Tibial artery (tissue), 4 donors: ENCODE measurements at regions not wholly inside any gene's neighbourhood (a gene's known extent, or its start where the extent isn't known, plus 50 kb on each side); places are given as distances from the start of the nearest gene placed in this dataset.

Experiments used
- DNase-seq, 2 donors: peaks; one replicate each; pipeline ENCODE4 v3.0.0-alpha.2; 2019
- H3K27ac ChIP-seq, 2 donors: fragments of 200-600 bp; sonication (generic) in 1 of 2; 1 replicate in 1 of 2; 2 replicates in 1 of 2; pipeline ENCODE4 v1.5.1; 2018 to 2019; ENCODE audit warnings: mild to moderate bottlenecking in 1 of 2
- H3K27me3 ChIP-seq, 2 donors: fragments of 200-600 bp; sonication (generic) in 1 of 2; one replicate each; pipeline versions ENCODE4 v1.5.1 to v1.6.0; 2016 to 2019
- H3K36me3 ChIP-seq, 3 donors: fragments of 200-600 bp; sonication (generic) in 2 of 3; one replicate each; pipeline ENCODE4 v1.5.1; 2016 to 2019; ENCODE audit warnings: mild to moderate bottlenecking in 2 of 3
- H3K4me1 ChIP-seq, 4 donors: fragments of 200-600 bp; sonication (generic) in 2 of 4; 1 replicate in 3 of 4; 2 replicates in 1 of 4; pipeline ENCODE4 v1.5.1; 2016 to 2019
- H3K4me3 ChIP-seq, 2 donors: fragments of 200-600 bp; sonication (generic) in 1 of 2; 1 replicate in 1 of 2; 2 replicates in 1 of 2; pipeline ENCODE4 v1.5.1; 2018 to 2019; ENCODE audit warnings: mild to moderate bottlenecking in 2 of 2
- H3K9me3 ChIP-seq, 3 donors: fragments of 200-600 bp; sonication (generic) in 1 of 3; one replicate each; pipeline ENCODE4 v1.5.1; 2016 to 2019
- intact Hi-C: fragments of 100-400 bp; cut with DNase I; formaldehyde crosslinking; loops from one replicate; pipeline ENCODE4 v1.15.0; 2023; ENCODE audit warnings: low total_unique reads
- TF ChIP-seq, protein P1 (sequence below), 2 experiments: fragments of 200-600 bp in 1 of 2; fragments of 450-650 bp in 1 of 2; IDR thresholded peaks; one replicate each; pipeline ENCODE4 v1.5.1; 2017 to 2019; ENCODE audit warnings: antibody characterized with exemption in 2 of 2, mild to moderate bottlenecking in 1 of 2, moderate library complexity in 1 of 2

DNA sequence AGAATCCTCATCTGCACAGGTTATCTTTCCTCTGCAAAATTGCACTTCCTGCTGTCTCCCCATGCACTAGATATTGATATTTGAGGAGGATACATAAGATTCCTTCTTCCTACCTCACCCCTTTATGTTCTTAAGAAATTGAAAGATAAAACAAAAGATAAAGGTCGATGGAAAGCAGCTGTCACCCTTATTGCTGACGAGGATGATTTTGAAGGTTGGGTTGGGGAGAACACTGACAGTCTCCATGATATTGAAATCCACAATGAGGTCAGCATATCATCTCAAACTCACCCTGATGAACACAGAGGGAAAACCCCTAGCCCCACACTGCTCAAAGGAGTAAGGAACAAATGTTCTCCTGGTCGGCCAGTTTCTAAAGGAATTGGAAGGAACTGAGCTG lies 110.6 kb upstream of the FUT9 start:
- Histone ChIP-seq H3K27me3 (no peaks in the 10 kb centered on the region), H3K9me3 (no peaks in the 10 kb centered on the region), H3K4me3 (no peak overlapping the region), H3K27ac (no peak overlapping the region), H3K36me3 (no peaks in the 10 kb centered on the region), H3K4me1 (no peaks in the 10 kb centered on the region)
- TF ChIP-seq, protein P1, sequence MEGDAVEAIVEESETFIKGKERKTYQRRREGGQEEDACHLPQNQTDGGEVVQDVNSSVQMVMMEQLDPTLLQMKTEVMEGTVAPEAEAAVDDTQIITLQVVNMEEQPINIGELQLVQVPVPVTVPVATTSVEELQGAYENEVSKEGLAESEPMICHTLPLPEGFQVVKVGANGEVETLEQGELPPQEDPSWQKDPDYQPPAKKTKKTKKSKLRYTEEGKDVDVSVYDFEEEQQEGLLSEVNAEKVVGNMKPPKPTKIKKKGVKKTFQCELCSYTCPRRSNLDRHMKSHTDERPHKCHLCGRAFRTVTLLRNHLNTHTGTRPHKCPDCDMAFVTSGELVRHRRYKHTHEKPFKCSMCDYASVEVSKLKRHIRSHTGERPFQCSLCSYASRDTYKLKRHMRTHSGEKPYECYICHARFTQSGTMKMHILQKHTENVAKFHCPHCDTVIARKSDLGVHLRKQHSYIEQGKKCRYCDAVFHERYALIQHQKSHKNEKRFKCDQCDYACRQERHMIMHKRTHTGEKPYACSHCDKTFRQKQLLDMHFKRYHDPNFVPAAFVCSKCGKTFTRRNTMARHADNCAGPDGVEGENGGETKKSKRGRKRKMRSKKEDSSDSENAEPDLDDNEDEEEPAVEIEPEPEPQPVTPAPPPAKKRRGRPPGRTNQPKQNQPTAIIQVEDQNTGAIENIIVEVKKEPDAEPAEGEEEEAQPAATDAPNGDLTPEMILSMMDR (IDR thresholded peaks at IDR 0.05) = no peak
- intact Hi-C loops = no loop called here
- DNase-seq = no peak

DNA sequence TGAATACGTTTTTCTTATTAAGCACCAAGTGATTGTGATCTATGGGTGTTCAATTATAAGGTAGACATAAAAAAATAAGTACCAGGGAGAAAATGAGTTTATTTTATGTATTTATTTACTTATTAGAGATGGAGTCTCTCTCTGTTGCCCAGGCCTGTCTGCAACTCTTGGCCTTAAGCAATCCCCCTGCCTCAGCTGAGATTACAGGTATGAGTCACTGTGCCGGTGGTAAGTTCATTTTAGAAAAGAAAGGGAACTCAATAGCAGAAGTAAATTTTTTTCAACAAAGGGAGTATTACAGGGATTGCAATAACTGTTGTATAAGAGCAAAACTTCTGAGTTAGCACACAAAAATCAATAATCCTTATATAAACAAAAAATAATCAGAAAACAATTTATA lies 98.7 kb upstream of the FUT9 start:
- intact Hi-C loops = no loop called here
- H3K36me3 ChIP-seq = no peaks in the 10 kb centered on the region
- H3K4me3 ChIP-seq = no peak overlapping the region

DNA sequence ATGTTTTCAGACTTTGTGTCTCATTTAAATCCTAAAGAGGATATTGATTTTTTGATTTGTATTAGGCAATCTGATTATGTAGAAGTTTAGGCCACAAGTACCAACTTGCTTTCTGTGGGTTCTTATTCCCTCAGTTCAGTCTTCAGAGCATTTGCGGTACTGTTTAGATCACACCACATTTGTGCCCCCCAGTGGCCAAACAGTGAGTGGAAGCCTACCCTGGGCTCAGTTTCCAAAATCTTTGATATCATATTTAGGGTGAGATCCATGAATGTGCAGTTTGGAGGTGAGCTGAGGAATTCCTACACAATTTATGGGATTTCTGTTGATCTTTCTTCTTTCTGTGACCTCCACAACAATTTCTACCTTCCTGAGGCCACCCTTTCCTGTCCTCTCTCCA lies 92.3 kb upstream of the FUT9 start:
- Histone ChIP-seq H3K36me3 (no peaks in the 10 kb centered on the region), H3K9me3 (no peaks in the 10 kb centered on the region), H3K4me1 (no peaks in the 10 kb centered on the region), H3K27ac (no peak overlapping the region), H3K4me3 (no peak overlapping the region), H3K27me3 (no peaks in the 10 kb centered on the region)
- intact Hi-C loops = no loop called here
- TF ChIP-seq, protein P1 (IDR thresholded peaks at IDR 0.05) = no peak
- DNase-seq = no peak

More for the DNA sequence above, 98.7 kb upstream of the FUT9 start:
- H3K27me3 ChIP-seq = no peaks in the 10 kb centered on the region
- no peaks in the 10 kb centered on the region for H3K4me1 ChIP-seq
- no peaks in the 10 kb centered on the region for H3K9me3 ChIP-seq
- TF ChIP-seq, protein P1 (IDR thresholded peaks at IDR 0.05) = no peak
- H3K27ac ChIP-seq = no peak overlapping the region
- no peak for DNase-seq

DNA sequence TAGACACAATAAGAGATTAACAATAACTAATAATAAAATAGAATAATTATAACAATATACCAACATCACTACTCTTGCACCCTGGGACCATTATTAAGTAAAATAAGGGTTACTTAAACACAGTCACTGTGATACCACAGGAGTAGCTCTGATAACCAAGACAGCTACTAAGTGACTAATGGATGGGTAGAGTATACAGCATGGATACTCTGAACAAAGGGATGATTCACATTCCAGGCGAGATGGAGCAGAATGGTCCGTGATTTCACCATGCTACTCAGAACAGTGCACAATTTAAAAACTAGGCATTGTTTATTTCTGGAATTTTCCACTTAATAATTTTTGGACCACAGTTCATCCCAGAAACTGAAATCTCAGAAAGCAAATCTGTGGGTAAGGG lies 80.0 kb upstream of the FUT9 start:
- H3K36me3 ChIP-seq = no peaks in the 10 kb centered on the region
- H3K27me3 ChIP-seq = no peaks in the 10 kb centered on the region
- H3K27ac ChIP-seq = no peak overlapping the region
- intact Hi-C loops = no loop called here
- no peaks in the 10 kb centered on the region for H3K9me3 ChIP-seq
- no peak for DNase-seq
- TF ChIP-seq, protein P1 (IDR thresholded peaks at IDR 0.05) = no peak
- H3K4me1 ChIP-seq = no peaks in the 10 kb centered on the region
- H3K4me3 ChIP-seq = no peak overlapping the region

DNA sequence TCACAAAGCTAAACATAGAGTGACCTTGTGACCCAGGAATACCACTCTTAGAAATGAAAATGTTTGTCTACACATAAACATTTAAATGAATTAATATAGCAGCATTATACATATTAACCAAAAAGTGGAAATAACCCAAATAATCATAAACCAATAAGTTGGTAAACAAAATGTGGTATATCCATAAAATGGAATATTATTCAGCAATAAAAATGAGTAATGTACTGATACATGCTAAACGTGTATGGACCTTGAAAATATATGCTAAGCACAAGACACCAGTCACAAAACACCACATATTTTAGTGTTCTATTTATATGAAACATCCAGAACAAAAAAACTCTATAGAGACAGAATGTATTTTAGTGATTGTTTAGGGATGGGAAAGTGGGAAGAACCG lies 68.9 kb upstream of the FUT9 start:
- Histone ChIP-seq H3K4me1 (no peaks in the 10 kb centered on the region), H3K27me3 (no peaks in the 10 kb centered on the region), H3K36me3 (no peaks in the 10 kb centered on the region), H3K9me3 (no peaks in the 10 kb centered on the region), H3K27ac (no peak overlapping the region), H3K4me3 (no peak overlapping the region)
- no peak for DNase-seq
- intact Hi-C loops = no loop called here
- TF ChIP-seq, protein P1 (IDR thresholded peaks at IDR 0.05) = no peak

- intact Hi-C loops = no loop called here
- no peaks in the 10 kb centered on the region for H3K36me3 ChIP-seq
- TF ChIP-seq, protein P1 (IDR thresholded peaks at IDR 0.05) = no peak
- H3K27ac ChIP-seq = no peak overlapping the region
- DNase-seq = no peak
- no peaks in the 10 kb centered on the region for H3K4me1 ChIP-seq
- no peaks in the 10 kb centered on the region for H3K9me3 ChIP-seq
- H3K27me3 ChIP-seq = no peaks in the 10 kb centered on the region
- no peak overlapping the region for H3K4me3 ChIP-seq
These were observed 67.5 kb upstream of the FUT9 start for GRCh38 chr6:95948324-95948723.
